Neural crest cell (in vitro differentiated cells): ENCODE measurements at regions not wholly inside any gene's neighbourhood (a gene's known extent, or its start where the extent isn't known, plus 50 kb on each side); places are given as distances from the start of the nearest gene placed in this dataset.

Experiments
- DNase-seq: peaks from one replicate; pipeline ENCODE4 v3.0.0; 2021; ENCODE audit warnings: low read depth, mixed read lengths, low spot score
- H3K27ac Mint-ChIP-seq: one replicate; pipeline ENCODE4 v1.8.0; 2021; ENCODE audit warnings: mild to moderate bottlenecking, mixed read lengths; ENCODE audit not compliant: unreplicated experiment
- H3K27me3 Mint-ChIP-seq: 2 replicates; pipeline ENCODE4 v1.8.0; 2021; ENCODE audit warnings: low read depth, mild to moderate bottlenecking, mixed read lengths
- H3K36me3 Mint-ChIP-seq: 2 replicates; pipeline ENCODE4 v1.8.0; 2021; ENCODE audit warnings: low read depth, mild to moderate bottlenecking, mixed read lengths
- H3K4me1 Mint-ChIP-seq: 2 replicates; pipeline ENCODE4 v1.8.0; 2021; ENCODE audit warnings: mixed read lengths
- H3K4me3 Mint-ChIP-seq: one replicate; pipeline ENCODE4 v1.8.0; 2021; ENCODE audit warnings: mild to moderate bottlenecking, mixed read lengths
- H3K9me3 Mint-ChIP-seq: 2 replicates; pipeline ENCODE4 v1.8.0; 2021; ENCODE audit warnings: mixed read lengths
- TF ChIP-seq, protein P1 (sequence below): fragments of 200-600 bp; sonication (generic); conservative IDR thresholded peaks from 2 replicates; pipeline ENCODE4 v1.5.0; 2021; ENCODE audit warnings: antibody characterized with exemption, mild to moderate bottlenecking

DNA sequence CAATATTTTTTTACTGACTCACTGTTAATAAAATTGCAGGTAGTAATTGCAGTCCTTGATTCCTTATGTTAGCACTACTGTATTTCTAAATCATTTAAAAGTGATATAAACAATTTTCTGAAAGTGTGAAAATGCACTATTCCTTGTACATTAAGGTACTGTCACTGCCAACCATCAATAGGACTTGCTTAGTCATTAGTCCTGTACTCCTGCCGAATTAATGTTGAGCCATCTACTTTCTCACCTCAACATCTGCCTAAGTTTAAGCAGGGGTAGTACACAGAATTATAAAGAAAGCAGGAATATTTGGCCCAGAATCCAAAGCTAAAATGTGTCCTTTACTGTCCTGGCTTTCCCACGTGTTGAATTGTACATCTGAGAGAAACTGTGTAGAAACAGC is 87.0 kb upstream of the TRPC3 start:
- H3K4me3 Mint-ChIP-seq: no peak overlapping the region
- no peak overlapping the region for H3K27ac Mint-ChIP-seq
- no peaks in the 10 kb centered on the region for H3K27me3 Mint-ChIP-seq
- H3K36me3 Mint-ChIP-seq: no peaks in the 10 kb centered on the region
- H3K4me1 Mint-ChIP-seq: no peaks in the 10 kb centered on the region
- H3K9me3 Mint-ChIP-seq: no peaks in the 10 kb centered on the region
- no peak for DNase-seq
- TF ChIP-seq, protein P1, sequence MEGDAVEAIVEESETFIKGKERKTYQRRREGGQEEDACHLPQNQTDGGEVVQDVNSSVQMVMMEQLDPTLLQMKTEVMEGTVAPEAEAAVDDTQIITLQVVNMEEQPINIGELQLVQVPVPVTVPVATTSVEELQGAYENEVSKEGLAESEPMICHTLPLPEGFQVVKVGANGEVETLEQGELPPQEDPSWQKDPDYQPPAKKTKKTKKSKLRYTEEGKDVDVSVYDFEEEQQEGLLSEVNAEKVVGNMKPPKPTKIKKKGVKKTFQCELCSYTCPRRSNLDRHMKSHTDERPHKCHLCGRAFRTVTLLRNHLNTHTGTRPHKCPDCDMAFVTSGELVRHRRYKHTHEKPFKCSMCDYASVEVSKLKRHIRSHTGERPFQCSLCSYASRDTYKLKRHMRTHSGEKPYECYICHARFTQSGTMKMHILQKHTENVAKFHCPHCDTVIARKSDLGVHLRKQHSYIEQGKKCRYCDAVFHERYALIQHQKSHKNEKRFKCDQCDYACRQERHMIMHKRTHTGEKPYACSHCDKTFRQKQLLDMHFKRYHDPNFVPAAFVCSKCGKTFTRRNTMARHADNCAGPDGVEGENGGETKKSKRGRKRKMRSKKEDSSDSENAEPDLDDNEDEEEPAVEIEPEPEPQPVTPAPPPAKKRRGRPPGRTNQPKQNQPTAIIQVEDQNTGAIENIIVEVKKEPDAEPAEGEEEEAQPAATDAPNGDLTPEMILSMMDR: no peak

DNA sequence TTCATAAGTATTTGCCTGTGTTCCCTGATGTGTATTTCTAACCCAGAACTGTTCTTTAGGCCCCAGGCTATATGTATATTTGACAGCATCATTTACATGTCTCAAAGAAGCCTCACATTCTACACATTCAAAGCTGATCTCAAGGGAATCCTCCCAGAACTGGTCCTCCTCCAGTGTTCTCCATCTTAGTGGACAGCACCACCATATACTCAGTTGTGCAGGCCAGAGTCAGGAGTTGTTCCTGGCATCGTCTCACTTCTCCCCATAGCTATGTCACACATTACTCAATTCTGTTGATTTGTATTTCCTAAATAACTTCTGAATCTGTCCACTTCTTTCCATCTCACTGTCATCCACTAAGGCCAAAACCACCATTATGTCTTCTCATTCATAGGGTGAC is 82.8 kb upstream of the TRPC3 start:
- TF ChIP-seq, protein P1: no peak
- Mint-ChIP-seq H3K9me3 (peaks cover 7% of the 10 kb centered on the region), H3K27me3 (no peaks in the 10 kb centered on the region), H3K4me3 (no peak overlapping the region), H3K36me3 (peaks cover 4% of the 10 kb centered on the region), H3K27ac (no peak overlapping the region), H3K4me1 (no peaks in the 10 kb centered on the region)
- no peak for DNase-seq

DNA sequence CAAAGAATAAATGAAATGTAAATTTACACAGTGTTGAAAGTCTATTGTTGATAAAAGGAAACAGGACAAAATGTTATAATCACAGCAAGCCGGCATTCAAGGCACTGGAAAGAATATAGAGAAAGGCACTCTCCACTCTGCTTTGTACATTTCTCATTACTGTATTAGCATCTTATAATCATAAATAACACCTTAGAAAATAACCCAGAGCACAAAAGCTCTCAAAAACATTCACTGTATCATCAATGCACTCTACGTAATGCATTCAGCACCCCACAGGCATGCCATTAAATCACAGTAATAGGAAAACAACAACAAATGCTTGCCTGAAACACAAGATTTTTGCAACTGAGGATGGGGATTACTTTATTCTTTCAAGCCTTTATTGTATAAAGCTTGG is 75.3 kb upstream of the TRPC3 start:
- no peaks in the 10 kb centered on the region for H3K4me1 Mint-ChIP-seq
- no peaks in the 10 kb centered on the region for H3K27me3 Mint-ChIP-seq
- no peak overlapping the region for H3K27ac Mint-ChIP-seq
- no peak for DNase-seq
- H3K9me3 Mint-ChIP-seq: peaks cover 10% of the 10 kb centered on the region
- no peak overlapping the region for H3K4me3 Mint-ChIP-seq
- TF ChIP-seq, protein P1: no peak
- H3K36me3 Mint-ChIP-seq: peaks cover 4% of the 10 kb centered on the region

DNA sequence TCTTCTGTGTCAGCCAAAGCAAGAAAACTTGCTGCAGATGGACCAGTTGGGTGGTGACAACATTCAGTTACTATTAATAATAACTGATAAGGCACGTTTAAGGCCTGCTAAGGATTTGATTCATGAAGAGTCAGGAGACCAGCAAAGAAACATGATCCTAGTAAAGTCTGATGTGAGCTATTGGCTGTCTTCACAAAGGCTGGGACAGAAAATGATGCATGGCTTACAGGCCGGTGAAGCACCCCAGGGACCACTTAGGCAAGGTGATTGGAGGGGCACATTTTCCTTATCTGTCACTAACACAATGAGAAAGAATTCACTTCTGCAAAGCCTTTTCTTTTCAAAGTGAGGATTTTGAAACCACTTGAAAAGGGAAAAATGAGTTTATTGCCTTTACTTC is 65.4 kb upstream of the TRPC3 start:
- Mint-ChIP-seq H3K4me3 (no peak overlapping the region), H3K9me3 (peaks cover 6% of the 10 kb centered on the region), H3K27ac (no peak overlapping the region), H3K4me1 (no peaks in the 10 kb centered on the region), H3K36me3 (no peaks in the 10 kb centered on the region), H3K27me3 (no peaks in the 10 kb centered on the region)
- TF ChIP-seq, protein P1: no peak
- DNase-seq: no peak

DNA sequence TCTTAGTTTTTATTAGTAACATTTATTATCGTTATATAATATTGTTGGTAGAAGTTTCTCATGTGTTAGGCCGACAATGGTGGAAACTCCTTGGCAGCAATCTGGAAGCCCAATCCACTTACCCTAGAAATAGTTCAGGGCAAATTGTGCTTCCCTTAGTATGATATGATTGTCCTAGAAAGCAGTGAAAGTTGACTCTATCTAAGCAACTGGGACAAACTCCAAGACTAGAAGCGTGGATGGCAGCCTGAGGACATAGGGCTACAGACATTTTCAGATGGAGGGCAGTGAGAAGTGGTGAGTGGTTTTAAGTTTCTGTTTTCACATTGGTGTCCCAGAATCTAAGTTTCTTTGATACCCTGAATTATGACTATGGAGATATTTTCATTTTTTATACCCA is 63.3 kb upstream of the TRPC3 start:
- H3K9me3 Mint-ChIP-seq: peaks cover 2% of the 10 kb centered on the region
- H3K27ac Mint-ChIP-seq: no peak overlapping the region
- DNase-seq: no peak
- H3K4me1 Mint-ChIP-seq: no peaks in the 10 kb centered on the region
- H3K36me3 Mint-ChIP-seq: no peaks in the 10 kb centered on the region
- no peaks in the 10 kb centered on the region for H3K27me3 Mint-ChIP-seq
- TF ChIP-seq, protein P1: no peak
- no peak overlapping the region for H3K4me3 Mint-ChIP-seq

DNA sequence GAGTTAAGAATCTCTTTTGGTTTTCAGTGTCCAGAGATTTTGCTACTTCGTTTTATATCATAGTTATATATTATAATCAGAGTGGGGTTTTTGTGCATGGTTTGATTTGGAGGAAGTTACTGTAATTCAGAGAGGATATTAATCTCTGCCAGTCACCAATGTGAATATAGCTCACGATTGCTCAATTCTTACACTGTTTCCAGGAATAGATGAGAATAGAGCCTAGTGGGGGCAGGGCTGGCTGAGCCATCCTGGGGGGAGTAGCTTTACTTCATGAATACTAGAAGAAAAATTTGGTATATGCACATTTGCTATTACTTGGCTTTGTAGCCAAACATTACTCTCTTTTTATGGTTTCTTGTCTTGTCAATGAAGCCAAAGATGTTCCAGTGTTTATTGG is 60.9 kb upstream of the TRPC3 start:
- Mint-ChIP-seq H3K36me3 (no peaks in the 10 kb centered on the region), H3K27me3 (no peaks in the 10 kb centered on the region), H3K4me1 (no peaks in the 10 kb centered on the region), H3K4me3 (no peak overlapping the region), H3K9me3 (no peaks in the 10 kb centered on the region), H3K27ac (no peak overlapping the region)
- no peak for DNase-seq
- TF ChIP-seq, protein P1: no peak
